Ishikawa (cell line): ENCODE measurements at regions not wholly inside any gene's neighbourhood (a gene's known extent, or its start where the extent isn't known, plus 50 kb on each side); places are given as distances from the start of the nearest gene placed in this dataset.

Experiments used
- CEBPB ChIP-seq: IDR thresholded peaks from 2 replicates; pipeline ENCODE4 v1.6.1; 2012
- CREB1 ChIP-seq: IDR thresholded peaks from 2 replicates; pipeline ENCODE4 v1.6.1; 2012; ENCODE audit warnings: low read depth
- EGR1 ChIP-seq: IDR thresholded peaks from 2 replicates; pipeline ENCODE4 v1.6.1; 2012
- EP300 ChIP-seq: IDR thresholded peaks from 2 replicates; pipeline ENCODE4 v1.6.1; 2012; ENCODE audit warnings: borderline replicate concordance
- FOXM1 ChIP-seq: IDR thresholded peaks from 2 replicates; pipeline ENCODE4 v1.6.1; 2012; ENCODE audit warnings: low read depth, borderline replicate concordance
- MAX ChIP-seq: IDR thresholded peaks from 2 replicates; pipeline ENCODE4 v1.6.1; 2012
- NFIC ChIP-seq: IDR thresholded peaks from 2 replicates; pipeline ENCODE4 v1.6.1; 2012
- RAD21 ChIP-seq: IDR thresholded peaks from 2 replicates; pipeline ENCODE4 v1.6.1; 2012; ENCODE audit warnings: low read depth
- TAF1 ChIP-seq: IDR thresholded peaks from 2 replicates; pipeline ENCODE4 v1.6.1; 2012; ENCODE audit warnings: low read depth, mild to moderate bottlenecking
- TCF12 ChIP-seq: IDR thresholded peaks from 2 replicates; pipeline ENCODE4 v1.6.1; 2012; ENCODE audit warnings: low read depth
- TEAD4 ChIP-seq: IDR thresholded peaks from 2 replicates; pipeline ENCODE4 v1.6.1; 2012
- YY1 ChIP-seq: IDR thresholded peaks from 2 replicates; pipeline ENCODE4 v1.6.1; 2012; ENCODE audit warnings: low read depth
- ZBTB7A ChIP-seq: IDR thresholded peaks from 2 replicates; pipeline ENCODE4 v1.6.1; 2012; ENCODE audit warnings: low read depth
- TF ChIP-seq, protein P1 (sequence below): IDR thresholded peaks from 2 replicates; pipeline ENCODE4 v1.6.1; 2012
- TF ChIP-seq, protein P2 (sequence below): IDR thresholded peaks from 2 replicates; pipeline ENCODE4 v1.6.1; 2012; ENCODE audit warnings: low read depth, mild to moderate bottlenecking

GRCh38 chr13:33644581-33645543 is 173.1 kb upstream of the RFC3 start:
- TF ChIP-seq TCF12: no peak
- TF ChIP-seq TAF1: no peak
- no peak for TF ChIP-seq NFIC
- no peak for TF ChIP-seq EP300
- TF ChIP-seq FOXM1: no peak

DNA sequence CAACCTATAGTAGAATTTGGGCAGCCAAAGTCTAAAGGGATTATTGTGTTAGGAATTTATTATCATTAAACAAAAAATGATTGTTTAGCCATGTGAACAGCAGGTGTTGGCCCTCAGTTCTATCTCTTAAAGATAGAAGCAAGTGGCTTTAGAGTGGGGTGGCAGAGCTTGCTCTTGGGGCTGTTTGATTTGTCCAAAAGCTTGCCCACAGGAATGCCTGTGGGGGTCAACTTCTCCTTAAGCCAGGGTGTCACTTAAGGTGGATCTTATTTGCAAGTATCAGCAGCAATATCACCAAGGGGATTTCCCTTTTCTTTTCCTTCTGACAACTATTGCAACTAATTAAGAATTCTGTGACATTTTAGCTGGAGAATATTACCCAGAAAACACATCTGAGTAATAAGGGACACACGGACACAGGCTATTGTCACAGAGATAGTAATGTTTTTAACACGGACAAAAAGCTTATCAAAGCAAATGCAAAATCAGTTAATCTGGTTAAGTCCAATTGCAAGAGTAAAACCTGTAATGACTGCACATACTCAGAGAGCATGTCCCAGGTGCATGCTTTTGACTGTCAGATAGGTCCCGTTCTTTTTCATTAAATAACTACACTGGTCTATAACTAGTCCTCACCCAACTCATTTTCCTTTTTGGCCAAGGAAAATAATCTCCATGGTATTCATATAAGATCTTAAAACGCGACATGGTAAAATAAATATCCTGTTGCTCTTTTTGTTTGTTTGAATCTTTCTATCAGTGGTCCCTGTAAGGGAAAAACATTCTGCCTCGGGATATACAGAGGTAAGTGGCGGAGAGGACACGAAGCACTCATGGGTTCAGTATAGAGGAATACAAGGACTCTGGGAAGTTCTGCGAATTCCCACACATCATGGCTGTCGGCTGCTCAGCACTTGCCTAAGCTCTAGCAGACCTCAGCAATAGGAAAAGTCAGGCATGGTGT is 172.1 kb upstream of the RFC3 start:
- TF ChIP-seq EGR1 (no peak), NFIC (no peak), RAD21 (no peak), TCF12 (no peak)
- TF ChIP-seq, protein P1, sequence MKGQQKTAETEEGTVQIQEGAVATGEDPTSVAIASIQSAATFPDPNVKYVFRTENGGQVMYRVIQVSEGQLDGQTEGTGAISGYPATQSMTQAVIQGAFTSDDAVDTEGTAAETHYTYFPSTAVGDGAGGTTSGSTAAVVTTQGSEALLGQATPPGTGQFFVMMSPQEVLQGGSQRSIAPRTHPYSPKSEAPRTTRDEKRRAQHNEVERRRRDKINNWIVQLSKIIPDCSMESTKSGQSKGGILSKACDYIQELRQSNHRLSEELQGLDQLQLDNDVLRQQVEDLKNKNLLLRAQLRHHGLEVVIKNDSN: no peak
- TF ChIP-seq, protein P2, sequence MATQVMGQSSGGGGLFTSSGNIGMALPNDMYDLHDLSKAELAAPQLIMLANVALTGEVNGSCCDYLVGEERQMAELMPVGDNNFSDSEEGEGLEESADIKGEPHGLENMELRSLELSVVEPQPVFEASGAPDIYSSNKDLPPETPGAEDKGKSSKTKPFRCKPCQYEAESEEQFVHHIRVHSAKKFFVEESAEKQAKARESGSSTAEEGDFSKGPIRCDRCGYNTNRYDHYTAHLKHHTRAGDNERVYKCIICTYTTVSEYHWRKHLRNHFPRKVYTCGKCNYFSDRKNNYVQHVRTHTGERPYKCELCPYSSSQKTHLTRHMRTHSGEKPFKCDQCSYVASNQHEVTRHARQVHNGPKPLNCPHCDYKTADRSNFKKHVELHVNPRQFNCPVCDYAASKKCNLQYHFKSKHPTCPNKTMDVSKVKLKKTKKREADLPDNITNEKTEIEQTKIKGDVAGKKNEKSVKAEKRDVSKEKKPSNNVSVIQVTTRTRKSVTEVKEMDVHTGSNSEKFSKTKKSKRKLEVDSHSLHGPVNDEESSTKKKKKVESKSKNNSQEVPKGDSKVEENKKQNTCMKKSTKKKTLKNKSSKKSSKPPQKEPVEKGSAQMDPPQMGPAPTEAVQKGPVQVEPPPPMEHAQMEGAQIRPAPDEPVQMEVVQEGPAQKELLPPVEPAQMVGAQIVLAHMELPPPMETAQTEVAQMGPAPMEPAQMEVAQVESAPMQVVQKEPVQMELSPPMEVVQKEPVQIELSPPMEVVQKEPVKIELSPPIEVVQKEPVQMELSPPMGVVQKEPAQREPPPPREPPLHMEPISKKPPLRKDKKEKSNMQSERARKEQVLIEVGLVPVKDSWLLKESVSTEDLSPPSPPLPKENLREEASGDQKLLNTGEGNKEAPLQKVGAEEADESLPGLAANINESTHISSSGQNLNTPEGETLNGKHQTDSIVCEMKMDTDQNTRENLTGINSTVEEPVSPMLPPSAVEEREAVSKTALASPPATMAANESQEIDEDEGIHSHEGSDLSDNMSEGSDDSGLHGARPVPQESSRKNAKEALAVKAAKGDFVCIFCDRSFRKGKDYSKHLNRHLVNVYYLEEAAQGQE: no peak

- no peak for TF ChIP-seq EP300
- TF ChIP-seq TCF12: no peak
- TF ChIP-seq RAD21: no peak
- no peak for TF ChIP-seq YY1
- TF ChIP-seq CEBPB: no peak
- TF ChIP-seq MAX: no peak
- TF ChIP-seq, protein P2: no peak
- no peak for TF ChIP-seq EGR1
- no peak for TF ChIP-seq FOXM1
- no peak for TF ChIP-seq TEAD4
- no peak for TF ChIP-seq TAF1
- no peak for TF ChIP-seq NFIC
Observed at GRCh38 chr13:33649212-33649878, 168.6 kb upstream of the RFC3 start.

GRCh38 chr13:33651766-33652165 is 166.2 kb upstream of the RFC3 start:
- TF ChIP-seq ZBTB7A (no peak), RAD21 (no peak), TEAD4 (no peak), TCF12 (no peak), CREB1 (no peak), FOXM1 (no peak), CEBPB (no peak), YY1 (no peak), EGR1 (no peak), NFIC (no peak), EP300 (no peak), TAF1 (no peak)
- TF ChIP-seq, protein P1: no peak
- TF ChIP-seq, protein P2: no peak
